ENCODE measurements at regions not wholly inside any gene's neighbourhood (a gene's known extent, or its start where the extent isn't known, plus 50 kb on each side); places are given as distances from the start of the nearest gene placed in this dataset.

DNA sequence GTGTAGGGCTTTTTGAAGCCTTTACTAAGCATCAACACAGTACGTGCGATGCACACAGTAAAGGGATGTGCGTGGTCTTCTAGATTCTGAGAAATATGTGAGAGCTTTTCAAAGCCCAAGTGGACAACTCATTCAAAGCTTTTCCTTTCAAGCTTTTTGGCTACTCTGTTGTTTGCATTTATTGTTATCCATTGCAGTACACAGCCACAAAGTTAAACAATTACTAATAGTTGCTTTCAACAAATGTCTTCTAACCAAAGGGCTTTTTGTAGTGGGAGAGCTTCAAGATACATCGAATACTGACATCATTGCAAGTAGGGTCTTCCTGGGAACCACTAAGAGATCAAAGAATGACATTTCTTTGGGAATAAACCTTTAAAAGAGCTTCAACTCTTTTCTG lies 97.9 kb upstream of the ETV3 start:
- no peak for TF ChIP-seq CTCF (IDR thresholded peaks at IDR 0.05; ENCODE audit: extremely low read depth, low read depth, low read length)
- Histone ChIP-seq H3K27ac (ENCODE audit: low read depth, low read length) (no peak overlapping the region), H3K4me2 (ENCODE audit: insufficient read depth, low read length) (no peak overlapping the region), H3K9me3 (ENCODE audit: low read depth, low read length) (no peaks in the 10 kb centered on the region), H3K4me1 (ENCODE audit: insufficient read depth, low read length) (no peaks in the 10 kb centered on the region), H2AFZ (ENCODE audit: low read length) (no peak overlapping the region), H3K36me3 (ENCODE audit: insufficient read depth, low read length) (no peaks in the 10 kb centered on the region), H3K27me3 (ENCODE audit: insufficient read depth, low read length) (peaks cover 2% of the 10 kb centered on the region), H3K79me2 (ENCODE audit: insufficient read depth, low read length) (no peaks in the 10 kb centered on the region), H4K20me1 (ENCODE audit: insufficient read depth, low read length) (no peaks in the 10 kb centered on the region), H3K4me3 (ENCODE audit: insufficient read depth, low read length) (no peak overlapping the region)
- no peak for DNase-seq (ENCODE audit: insufficient read length, low spot score, missing footprints)

GRCh38 chr1:157235307-157235706 lies 97.1 kb upstream of the ETV3 start:
- H3K4me2 ChIP-seq (ENCODE audit: insufficient read depth, low read length), result no peak overlapping the region
- no peak overlapping the region for H3K27ac ChIP-seq (ENCODE audit: low read depth, low read length)
- H3K27me3 ChIP-seq (ENCODE audit: insufficient read depth, low read length), result peaks cover 2% of the 10 kb centered on the region
- no peaks in the 10 kb centered on the region for H3K9me3 ChIP-seq (ENCODE audit: low read depth, low read length)
- no peak for TF ChIP-seq CTCF (IDR thresholded peaks at IDR 0.05; ENCODE audit: extremely low read depth, low read depth, low read length)
- no peak overlapping the region for H2AFZ ChIP-seq (ENCODE audit: low read length)
- H3K4me1 ChIP-seq (ENCODE audit: insufficient read depth, low read length), result no peaks in the 10 kb centered on the region
- no peaks in the 10 kb centered on the region for H3K79me2 ChIP-seq (ENCODE audit: insufficient read depth, low read length)
- no peak overlapping the region for H3K4me3 ChIP-seq (ENCODE audit: insufficient read depth, low read length)
- no peaks in the 10 kb centered on the region for H3K36me3 ChIP-seq (ENCODE audit: insufficient read depth, low read length)
- no peaks in the 10 kb centered on the region for H4K20me1 ChIP-seq (ENCODE audit: insufficient read depth, low read length)
- DNase-seq (ENCODE audit: insufficient read length, low spot score, missing footprints), result no peak

GRCh38 chr1:157234705-157235273 lies 96.6 kb upstream of the ETV3 start:
- no peaks in the 10 kb centered on the region for H3K36me3 ChIP-seq (ENCODE audit: insufficient read depth, low read length)
- H3K27ac ChIP-seq (ENCODE audit: low read depth, low read length), result no peak overlapping the region
- no peak overlapping the region for H3K4me3 ChIP-seq (ENCODE audit: insufficient read depth, low read length)
- H3K79me2 ChIP-seq (ENCODE audit: insufficient read depth, low read length), result no peaks in the 10 kb centered on the region
- no peak for DNase-seq (ENCODE audit: insufficient read length, low spot score, missing footprints)
- no peaks in the 10 kb centered on the region for H3K4me1 ChIP-seq (ENCODE audit: insufficient read depth, low read length)
- no peaks in the 10 kb centered on the region for H4K20me1 ChIP-seq (ENCODE audit: insufficient read depth, low read length)
- H3K4me2 ChIP-seq (ENCODE audit: insufficient read depth, low read length), result no peak overlapping the region
- no peak overlapping the region for H2AFZ ChIP-seq (ENCODE audit: low read length)
- H3K27me3 ChIP-seq (ENCODE audit: insufficient read depth, low read length), result peaks cover 2% of the 10 kb centered on the region
- TF ChIP-seq CTCF (IDR thresholded peaks at IDR 0.05; ENCODE audit: extremely low read depth, low read depth, low read length), result no peak
- no peaks in the 10 kb centered on the region for H3K9me3 ChIP-seq (ENCODE audit: low read depth, low read length)

- H2AFZ ChIP-seq (ENCODE audit: low read length), result no peak overlapping the region
- no peak overlapping the region for H3K4me2 ChIP-seq (ENCODE audit: insufficient read depth, low read length)
- H3K4me1 ChIP-seq (ENCODE audit: insufficient read depth, low read length), result no peaks in the 10 kb centered on the region
- no peak overlapping the region for H3K27ac ChIP-seq (ENCODE audit: low read depth, low read length)
- no peaks in the 10 kb centered on the region for H3K36me3 ChIP-seq (ENCODE audit: insufficient read depth, low read length)
- H3K27me3 ChIP-seq (ENCODE audit: insufficient read depth, low read length), result peaks cover 2% of the 10 kb centered on the region
- no peaks in the 10 kb centered on the region for H4K20me1 ChIP-seq (ENCODE audit: insufficient read depth, low read length)
- no peaks in the 10 kb centered on the region for H3K9me3 ChIP-seq (ENCODE audit: low read depth, low read length)
- TF ChIP-seq CTCF (IDR thresholded peaks at IDR 0.05; ENCODE audit: extremely low read depth, low read depth, low read length), result no peak
- H3K79me2 ChIP-seq (ENCODE audit: insufficient read depth, low read length), result no peaks in the 10 kb centered on the region
- DNase-seq (ENCODE audit: insufficient read length, low spot score, missing footprints), result no peak
- no peak overlapping the region for H3K4me3 ChIP-seq (ENCODE audit: insufficient read depth, low read length)
Observed at GRCh38 chr1:157233131-157233530, 94.9 kb upstream of the ETV3 start.
